Epithelial cell of esophagus (primary cell): ENCODE measurements at regions not wholly inside any gene's neighbourhood (a gene's known extent, or its start where the extent isn't known, plus 50 kb on each side); places are given as distances from the start of the nearest gene placed in this dataset.

Source experiments
- DNase-seq: peaks from one replicate; pipeline ENCODE4 v3.0.0; 2010; ENCODE audit warnings: low read depth
- H3K4me3 ChIP-seq: 2 replicates; pipeline ENCODE4 v1.5.1; 2011; ENCODE audit warnings: mild to moderate bottlenecking, low read length, control low read depth
- CTCF ChIP-seq: IDR thresholded peaks from 2 replicates; pipeline ENCODE4 v1.5.1; 2011; ENCODE audit warnings: low read depth, mild to moderate bottlenecking, low read length, control low read depth, inconsistent platforms; ENCODE audit not compliant: insufficient read depth; ENCODE audit errors: missing control alignments

GRCh38 chr5:170451747-170452365 is 52.0 kb upstream of the KCNIP1 start:
- no peak overlapping the region for H3K4me3 ChIP-seq
- peak; percentile 67 for DNase-seq
- TF ChIP-seq CTCF, result no peak

DNA sequence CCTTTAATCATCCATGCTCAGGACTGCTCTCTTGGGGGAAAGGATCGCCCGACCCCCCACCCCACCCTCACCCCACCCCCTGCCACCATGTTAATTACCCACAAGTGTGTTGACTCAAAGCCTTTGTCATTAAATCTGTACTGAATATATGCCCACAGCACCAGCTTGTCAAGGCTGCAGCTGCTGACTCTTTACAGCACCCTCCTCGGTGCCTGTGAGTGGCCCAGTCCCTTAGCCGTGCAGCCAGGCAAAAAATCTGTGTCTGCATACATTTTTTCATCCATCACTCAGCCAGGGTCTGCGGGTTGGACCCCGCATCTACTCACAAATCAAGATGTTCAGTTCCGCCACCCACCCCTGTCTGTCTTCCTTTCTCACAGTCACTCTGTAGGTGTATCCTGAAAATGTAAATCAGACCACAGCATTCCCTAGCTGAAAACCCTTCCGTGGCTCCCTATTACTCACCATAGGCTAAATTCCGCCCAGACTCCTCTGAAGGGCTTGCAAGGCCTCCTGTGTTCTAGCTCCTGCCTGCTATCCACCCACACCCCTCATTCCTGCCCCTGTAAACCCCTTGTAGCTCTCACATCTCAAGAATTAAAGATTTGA is 53.7 kb upstream of the KCNIP1 start:
- no peak for DNase-seq

DNA sequence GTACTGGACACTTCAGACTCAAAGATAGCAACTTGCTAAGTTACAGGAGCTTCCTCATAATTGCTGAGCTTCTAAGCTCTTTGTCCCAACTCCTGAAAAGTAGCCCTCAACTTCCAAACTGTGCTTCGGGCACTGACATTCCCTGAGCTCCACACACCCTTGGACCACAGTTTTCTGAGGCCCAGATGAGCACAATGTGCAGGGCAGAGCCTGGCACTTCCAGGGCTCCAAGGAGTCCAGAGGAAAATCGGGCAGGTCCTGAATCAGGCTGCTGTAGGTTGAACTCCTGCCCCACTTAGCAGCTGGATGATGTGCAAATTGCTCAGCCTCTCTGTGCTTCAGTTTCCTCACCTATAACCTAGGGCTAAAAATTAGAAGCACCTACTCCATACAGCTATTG is 54.6 kb upstream of the KCNIP1 start:
- no peak for DNase-seq
- no peak for TF ChIP-seq CTCF
- H3K4me3 ChIP-seq, result no peak overlapping the region

More for the DNA sequence above, 53.7 kb upstream of the KCNIP1 start:
- no peak for TF ChIP-seq CTCF
- no peak overlapping the region for H3K4me3 ChIP-seq

DNA sequence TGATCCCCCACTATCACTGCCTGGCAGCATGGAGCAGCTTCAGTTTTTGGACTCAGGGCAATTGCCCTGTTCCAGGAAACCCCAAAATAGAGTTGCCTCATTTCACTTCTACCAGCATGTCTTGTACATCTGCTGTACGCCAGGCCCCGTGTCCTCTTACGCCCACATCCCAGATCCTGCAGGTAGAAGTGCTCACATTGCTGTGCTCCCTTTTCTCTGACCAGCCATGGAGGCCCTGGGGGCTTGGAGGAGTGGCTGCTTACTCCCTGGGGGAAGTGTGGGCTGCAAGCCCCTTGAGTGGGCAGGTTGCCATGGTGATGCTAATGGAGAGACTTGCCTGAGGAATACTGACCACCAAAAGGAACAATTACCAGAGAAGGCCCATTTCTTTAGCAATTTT is 55.6 kb upstream of the KCNIP1 start:
- no peak overlapping the region for H3K4me3 ChIP-seq
- DNase-seq, result no peak
- TF ChIP-seq CTCF, result no peak

DNA sequence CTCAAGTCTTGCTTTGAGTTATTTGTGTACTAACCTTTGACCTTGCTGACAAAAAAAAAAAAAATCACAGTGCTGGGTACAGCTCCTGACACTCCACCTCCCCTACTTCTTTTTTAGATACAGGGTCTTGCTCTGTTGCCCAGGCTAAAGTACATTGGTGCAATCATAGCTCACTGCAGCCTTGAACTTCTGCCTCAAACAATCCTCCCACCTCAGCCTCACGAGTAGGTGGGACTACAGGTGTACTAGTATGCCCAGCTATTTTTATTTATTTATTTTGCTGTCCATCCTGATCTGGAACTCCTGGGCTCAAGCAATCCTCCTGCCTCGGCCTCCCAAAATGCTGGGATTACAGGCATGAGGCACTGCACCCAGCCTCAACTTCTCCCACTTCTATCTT is 57.2 kb upstream of the KCNMB1 start:
- DNase-seq, result no peak
- H3K4me3 ChIP-seq, result no peak overlapping the region
- no peak for TF ChIP-seq CTCF

GRCh38 chr5:170445936-170446335 is 56.8 kb upstream of the KCNMB1 start:
- H3K4me3 ChIP-seq, result no peak overlapping the region
- no peak for DNase-seq
- TF ChIP-seq CTCF, result no peak

DNA sequence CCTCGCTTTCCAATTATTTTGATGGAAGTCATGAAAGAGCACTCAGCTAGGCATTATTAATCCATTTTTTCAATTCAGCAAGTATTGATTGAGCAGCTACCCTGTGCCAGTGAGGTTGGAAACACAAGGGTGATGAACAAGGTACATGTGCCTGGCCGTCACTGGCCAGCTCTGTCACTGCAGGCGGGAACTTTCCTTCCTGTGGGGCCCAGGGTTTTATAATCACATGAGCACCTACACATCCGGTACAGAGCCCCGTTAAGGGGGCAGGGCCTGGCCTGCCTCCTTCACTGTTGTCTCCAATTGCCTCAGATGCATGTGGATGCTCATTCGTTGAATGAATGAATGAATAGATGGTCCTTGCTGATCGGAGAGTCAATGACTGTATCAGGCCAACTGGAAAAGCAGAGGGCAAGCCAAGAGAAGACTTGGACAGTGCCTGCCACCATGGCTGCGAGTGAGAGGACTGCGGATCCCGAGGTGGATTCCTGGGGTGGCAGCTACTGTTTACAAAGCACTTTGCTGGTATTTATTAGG is 55.9 kb upstream of the KCNMB1 start:
- no peak for DNase-seq
- H3K4me3 ChIP-seq, result no peak overlapping the region
- TF ChIP-seq CTCF, result no peak
